ENCODE measurements at regions not wholly inside any gene's neighbourhood (a gene's known extent, or its start where the extent isn't known, plus 50 kb on each side); places are given as distances from the start of the nearest gene placed in this dataset.

DNA sequence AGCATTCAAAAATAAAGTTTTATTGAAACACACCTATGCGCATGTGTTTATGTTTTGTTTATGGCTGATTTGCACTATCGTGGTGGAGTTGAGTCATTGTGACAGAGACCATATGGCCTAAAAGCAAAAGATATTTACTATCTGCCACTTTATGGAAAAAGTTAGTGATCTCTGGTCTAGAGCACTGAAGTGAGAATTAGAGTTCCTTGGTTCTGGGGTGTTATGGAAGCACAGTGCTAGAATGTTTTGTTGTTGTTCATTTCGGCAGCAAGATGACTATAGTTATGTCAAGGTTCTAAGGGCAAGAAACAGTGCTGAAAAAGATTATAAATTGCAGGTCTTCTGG is 416.5 kb downstream of the SLC4A3 start:
- no peak for TF ChIP-seq POLR2A (IDR thresholded peaks at IDR 0.05)
- TF ChIP-seq, protein P1, sequence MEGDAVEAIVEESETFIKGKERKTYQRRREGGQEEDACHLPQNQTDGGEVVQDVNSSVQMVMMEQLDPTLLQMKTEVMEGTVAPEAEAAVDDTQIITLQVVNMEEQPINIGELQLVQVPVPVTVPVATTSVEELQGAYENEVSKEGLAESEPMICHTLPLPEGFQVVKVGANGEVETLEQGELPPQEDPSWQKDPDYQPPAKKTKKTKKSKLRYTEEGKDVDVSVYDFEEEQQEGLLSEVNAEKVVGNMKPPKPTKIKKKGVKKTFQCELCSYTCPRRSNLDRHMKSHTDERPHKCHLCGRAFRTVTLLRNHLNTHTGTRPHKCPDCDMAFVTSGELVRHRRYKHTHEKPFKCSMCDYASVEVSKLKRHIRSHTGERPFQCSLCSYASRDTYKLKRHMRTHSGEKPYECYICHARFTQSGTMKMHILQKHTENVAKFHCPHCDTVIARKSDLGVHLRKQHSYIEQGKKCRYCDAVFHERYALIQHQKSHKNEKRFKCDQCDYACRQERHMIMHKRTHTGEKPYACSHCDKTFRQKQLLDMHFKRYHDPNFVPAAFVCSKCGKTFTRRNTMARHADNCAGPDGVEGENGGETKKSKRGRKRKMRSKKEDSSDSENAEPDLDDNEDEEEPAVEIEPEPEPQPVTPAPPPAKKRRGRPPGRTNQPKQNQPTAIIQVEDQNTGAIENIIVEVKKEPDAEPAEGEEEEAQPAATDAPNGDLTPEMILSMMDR (IDR thresholded peaks at IDR 0.05), result no peak
